Breast epithelium (tissue), 4 donors: ENCODE measurements at regions not wholly inside any gene's neighbourhood (a gene's known extent, or its start where the extent isn't known, plus 50 kb on each side); places are given as distances from the start of the nearest gene placed in this dataset.

Source experiments
- DNase-seq, 2 donors: peaks; one replicate each; pipeline ENCODE4 v3.0.0-alpha.2; 2019; ENCODE audit warnings: low spot score in 2 of 2
- H3K27ac ChIP-seq, 2 donors: fragments of 200-600 bp; sonication (generic) in 1 of 2; one replicate each; pipeline ENCODE4 v1.5.1; 2016 to 2019; ENCODE audit warnings: mild to moderate bottlenecking in 1 of 2
- H3K27me3 ChIP-seq, 2 donors: fragments of 200-600 bp; sonication (generic) in 1 of 2; one replicate each; pipeline versions ENCODE4 v1.5.1 to v1.6.0; 2017 to 2019; ENCODE audit warnings: control low read depth in 1 of 2, mild to moderate bottlenecking in 1 of 2
- H3K36me3 ChIP-seq: fragments of 200-600 bp; one replicate; pipeline ENCODE4 v1.5.1; 2019
- H3K4me1 ChIP-seq, 2 donors: fragments of 200-600 bp; sonication (generic); one replicate each; pipeline ENCODE4 v1.5.1; 2016 to 2019; ENCODE audit warnings: control low read depth in 1 of 2
- H3K4me3 ChIP-seq, 3 donors: fragments of 200-600 bp; sonication (generic); 1 replicate in 2 of 3; 2 replicates in 1 of 3; pipeline ENCODE4 v1.5.1; 2016 to 2019; ENCODE audit warnings: mild to moderate bottlenecking in 3 of 3, moderate library complexity in 2 of 3
- H3K9me3 ChIP-seq, 2 donors: fragments of 200-600 bp; sonication (generic) in 1 of 2; one replicate each; pipeline ENCODE4 v1.5.1; 2016 to 2019; ENCODE audit warnings: control low read depth in 1 of 2
- CTCF ChIP-seq, 3 donors: fragments of 450-650 bp; IDR thresholded peaks; one replicate each; pipeline ENCODE4 v1.5.1; 2016 to 2017; ENCODE audit warnings: antibody characterized with exemption in 3 of 3, mild to moderate bottlenecking in 3 of 3, moderate library complexity in 3 of 3
- POLR2A ChIP-seq: fragments of 450-650 bp; IDR thresholded peaks from one replicate; pipeline ENCODE4 v1.6.1; 2016; ENCODE audit warnings: antibody characterized with exemption, mild to moderate bottlenecking, moderate library complexity
- POLR2AphosphoS5 ChIP-seq, 3 donors: sonication (generic); formaldehyde crosslinking; IDR thresholded peaks; one replicate each; pipeline ENCODE4 v1.6.1; 2017; ENCODE audit warnings: antibody characterized with exemption in 3 of 3
- intact Hi-C: fragments of 100-400 bp; cut with DNase I; formaldehyde crosslinking; loops from one replicate; pipeline ENCODE4 v1.15.1; 2023; ENCODE audit warnings: low total_unique reads

- no peaks in the 10 kb centered on the region for H3K4me1 ChIP-seq
- peak in 1 of 2 donors; percentile 27 for DNase-seq
- H3K36me3 ChIP-seq, result no peaks in the 10 kb centered on the region
- TF ChIP-seq CTCF (IDR thresholded peaks at IDR 0.05) (peak in 2 of 3 donors; percentile 37 to 41), POLR2A (no peak)
- no peak overlapping the region for H3K4me3 ChIP-seq
- H3K27me3 ChIP-seq, result no peaks in the 10 kb centered on the region
- H3K27ac ChIP-seq, result no peak overlapping the region
- intact Hi-C loops, result loop anchor here (10.0 kb wide), 1 partner anchor 737 kb away; no protein-coding TSS in a partner anchor
- no peaks in the 10 kb centered on the region for H3K9me3 ChIP-seq
Observed at GRCh38 chr14:94681300-94682060, 69.3 kb downstream of the SERPINA3 start.

- no peak for DNase-seq
- H3K27me3 ChIP-seq, result no peaks in the 10 kb centered on the region
- H3K27ac ChIP-seq, result no peak overlapping the region
- TF ChIP-seq CTCF (IDR thresholded peaks at IDR 0.05) (no peak), POLR2AphosphoS5 (IDR thresholded peaks at IDR 0.05) (no peak), POLR2A (no peak)
- H3K9me3 ChIP-seq, result no peaks in the 10 kb centered on the region
- no peaks in the 10 kb centered on the region for H3K4me1 ChIP-seq
- intact Hi-C loops, result loop anchor here (10.0 kb wide), 1 partner anchor 736 kb away; no protein-coding TSS in a partner anchor
- H3K4me3 ChIP-seq, result no peak overlapping the region
- no peaks in the 10 kb centered on the region for H3K36me3 ChIP-seq
Observed at GRCh38 chr14:94680862-94681288, 68.7 kb downstream of the SERPINA3 start.

- H3K27me3 ChIP-seq, result no peaks in the 10 kb centered on the region
- no peaks in the 10 kb centered on the region for H3K9me3 ChIP-seq
- no peaks in the 10 kb centered on the region for H3K36me3 ChIP-seq
- no peak for DNase-seq
- H3K27ac ChIP-seq, result no peak overlapping the region
- no peaks in the 10 kb centered on the region for H3K4me1 ChIP-seq
- TF ChIP-seq CTCF (IDR thresholded peaks at IDR 0.05) (no peak), POLR2AphosphoS5 (IDR thresholded peaks at IDR 0.05) (no peak), POLR2A (no peak)
- intact Hi-C loops, result loop anchor here (10.0 kb wide), 1 partner anchor 735 kb away; no protein-coding TSS in a partner anchor
- no peak overlapping the region for H3K4me3 ChIP-seq
Observed at GRCh38 chr14:94679937-94680861, 68.0 kb downstream of the SERPINA3 start.

GRCh38 chr14:94679106-94679810 lies 67.1 kb downstream of the SERPINA3 start:
- no peak overlapping the region for H3K4me3 ChIP-seq
- TF ChIP-seq POLR2AphosphoS5 (IDR thresholded peaks at IDR 0.05) (no peak), CTCF (IDR thresholded peaks at IDR 0.05) (no peak), POLR2A (no peak)
- H3K27me3 ChIP-seq, result no peaks in the 10 kb centered on the region
- H3K36me3 ChIP-seq, result no peaks in the 10 kb centered on the region
- H3K4me1 ChIP-seq, result no peaks in the 10 kb centered on the region
- no peak for DNase-seq
- H3K9me3 ChIP-seq, result no peaks in the 10 kb centered on the region
- intact Hi-C loops, result no loop called here
- no peak overlapping the region for H3K27ac ChIP-seq
